ENCODE measurements at regions not wholly inside any gene's neighbourhood (a gene's known extent, or its start where the extent isn't known, plus 50 kb on each side); places are given as distances from the start of the nearest gene placed in this dataset.
"Not testable (repeated sequence)": the region's sequence is repeated elsewhere in the genome, so short reads cannot be mapped to it uniquely, and the experiment has no call there.

- Mint-ChIP-seq H3K9me3 (no peaks in the 10 kb centered on the region), H3K36me3 (ENCODE audit: insufficient read depth) (no peaks in the 10 kb centered on the region), H3K4me3 (no peak overlapping the region), H3K4me1 (ENCODE audit: low read depth) (no peaks in the 10 kb centered on the region), H3K27me3 (ENCODE audit: low read depth) (peaks cover 15% of the 10 kb centered on the region)
- no peak for DNase-seq
- ATAC-seq, result no peak
These were observed 201.3 kb downstream of the RPIA start for GRCh38 chr2:88892788-88893187.

DNA sequence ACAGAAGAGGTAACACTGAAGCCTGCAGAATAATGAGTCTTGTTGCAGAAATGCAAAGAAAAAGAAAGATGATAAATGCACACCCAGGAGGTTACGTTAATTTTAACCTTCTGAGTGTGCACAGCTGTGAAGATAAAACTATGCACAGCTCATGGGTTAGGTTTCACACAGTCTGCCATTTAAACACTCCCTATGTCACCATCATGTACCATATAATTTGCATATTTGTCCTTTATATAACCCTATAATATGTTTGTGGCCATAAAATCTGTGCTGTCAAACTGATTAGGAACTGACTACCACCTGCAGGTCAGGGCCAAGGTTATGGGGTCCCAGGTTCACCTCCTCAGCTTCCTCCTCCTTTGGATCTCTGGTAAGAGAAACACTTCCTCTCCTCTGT, 205.5 kb downstream of the RPIA start:
- DNase-seq (no peak), ATAC-seq (no peak)
- Mint-ChIP-seq H3K4me1 (ENCODE audit: low read depth) (no peaks in the 10 kb centered on the region), H3K4me3 (no peak overlapping the region), H3K9me3 (no peaks in the 10 kb centered on the region), H3K27me3 (ENCODE audit: low read depth) (peaks cover 18% of the 10 kb centered on the region), H3K36me3 (ENCODE audit: insufficient read depth) (no peaks in the 10 kb centered on the region)

GRCh38 chr2:88897715-88898114, 206.2 kb downstream of the RPIA start:
- ATAC-seq (no peak), DNase-seq (no peak)
- no peaks in the 10 kb centered on the region for H3K4me1 Mint-ChIP-seq (ENCODE audit: low read depth)
- H3K36me3 Mint-ChIP-seq (ENCODE audit: insufficient read depth), result no peaks in the 10 kb centered on the region
- H3K9me3 Mint-ChIP-seq, result no peaks in the 10 kb centered on the region
- no peak overlapping the region for H3K4me3 Mint-ChIP-seq
- peaks cover 19% of the 10 kb centered on the region for H3K27me3 Mint-ChIP-seq (ENCODE audit: low read depth)

GRCh38 chr2:88903749-88904353, 212.4 kb downstream of the RPIA start:
- Mint-ChIP-seq H3K4me3 (no peak overlapping the region), H3K4me1 (ENCODE audit: low read depth) (no peaks in the 10 kb centered on the region), H3K36me3 (ENCODE audit: insufficient read depth) (no peaks in the 10 kb centered on the region), H3K27me3 (ENCODE audit: low read depth) (peaks cover 8% of the 10 kb centered on the region), H3K9me3 (no peaks in the 10 kb centered on the region)
- no peak for DNase-seq
- no peak for ATAC-seq

DNA sequence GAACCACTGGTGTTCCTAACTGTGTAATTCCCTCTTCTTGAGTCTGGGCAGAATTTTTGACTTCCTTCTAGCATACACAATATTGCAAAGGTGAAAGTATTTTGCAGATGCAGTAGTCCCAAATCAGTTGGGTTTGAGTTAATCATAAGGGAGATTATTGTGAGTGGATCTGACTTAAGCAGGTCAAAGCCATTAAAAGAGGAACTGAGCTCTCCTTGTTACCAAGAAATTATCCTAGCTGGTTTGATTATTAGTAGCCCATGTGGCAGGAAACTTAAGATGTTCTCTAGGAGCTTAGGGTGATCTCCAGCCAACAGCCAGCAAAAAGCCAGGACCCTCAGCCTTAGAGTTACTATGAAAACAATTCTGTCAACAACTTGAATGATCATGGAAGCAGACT, 221.8 kb downstream of the RPIA start:
- no peaks in the 10 kb centered on the region for H3K9me3 Mint-ChIP-seq
- ATAC-seq (no peak), DNase-seq (no peak)
- no peak overlapping the region for H3K4me3 Mint-ChIP-seq
- H3K4me1 Mint-ChIP-seq (ENCODE audit: low read depth), result no peaks in the 10 kb centered on the region
- H3K27me3 Mint-ChIP-seq (ENCODE audit: low read depth), result peaks cover 9% of the 10 kb centered on the region
- H3K36me3 Mint-ChIP-seq (ENCODE audit: insufficient read depth), result no peaks in the 10 kb centered on the region

DNA sequence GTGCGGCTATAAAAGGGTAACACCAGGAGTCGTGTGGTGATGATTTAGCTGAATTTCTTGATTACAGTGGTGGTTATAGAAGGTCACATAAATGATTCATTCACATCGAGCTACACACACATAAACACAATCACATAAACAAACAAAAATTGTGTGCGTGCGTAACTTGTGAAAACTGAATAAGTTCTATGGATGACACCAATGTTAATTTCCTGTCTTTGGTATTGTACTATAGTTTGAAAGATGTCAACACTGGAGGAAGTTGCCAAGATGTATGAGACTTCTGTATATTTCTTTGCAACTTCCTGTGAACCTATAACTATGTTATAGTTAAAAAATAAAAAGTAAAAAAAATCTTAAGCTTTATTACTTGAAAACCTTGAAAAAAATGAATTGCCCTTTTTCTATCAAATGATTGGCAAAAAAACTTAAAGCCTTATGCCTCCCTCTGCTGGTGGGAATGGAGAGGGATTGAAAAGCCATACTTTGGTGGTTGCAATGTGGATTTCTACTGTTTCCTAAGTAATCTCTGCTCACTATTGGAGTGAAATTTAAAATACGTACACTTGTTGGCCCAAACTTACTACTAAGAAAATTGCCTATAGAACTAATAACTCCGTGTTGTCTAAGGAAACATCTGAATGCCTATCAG, 227.7 kb downstream of the RPIA start:
- H3K36me3 Mint-ChIP-seq (ENCODE audit: insufficient read depth), result no peaks in the 10 kb centered on the region
- no peak for ATAC-seq
- DNase-seq, result no peak
- H3K9me3 Mint-ChIP-seq, result no peaks in the 10 kb centered on the region
- H3K4me1 Mint-ChIP-seq (ENCODE audit: low read depth), result no peaks in the 10 kb centered on the region
- H3K27me3 Mint-ChIP-seq (ENCODE audit: low read depth), result no peaks in the 10 kb centered on the region
- no peak overlapping the region for H3K4me3 Mint-ChIP-seq

- ATAC-seq; H3K9me3 Mint-ChIP-seq; DNase-seq; H3K4me3 Mint-ChIP-seq; H3K4me1 Mint-ChIP-seq (ENCODE audit: low read depth); H3K27me3 Mint-ChIP-seq (ENCODE audit: low read depth); H3K36me3 Mint-ChIP-seq (ENCODE audit: insufficient read depth): not testable (repeated sequence)
These were observed 228.9 kb downstream of the RPIA start for GRCh38 chr2:88920399-88920798.

DNA sequence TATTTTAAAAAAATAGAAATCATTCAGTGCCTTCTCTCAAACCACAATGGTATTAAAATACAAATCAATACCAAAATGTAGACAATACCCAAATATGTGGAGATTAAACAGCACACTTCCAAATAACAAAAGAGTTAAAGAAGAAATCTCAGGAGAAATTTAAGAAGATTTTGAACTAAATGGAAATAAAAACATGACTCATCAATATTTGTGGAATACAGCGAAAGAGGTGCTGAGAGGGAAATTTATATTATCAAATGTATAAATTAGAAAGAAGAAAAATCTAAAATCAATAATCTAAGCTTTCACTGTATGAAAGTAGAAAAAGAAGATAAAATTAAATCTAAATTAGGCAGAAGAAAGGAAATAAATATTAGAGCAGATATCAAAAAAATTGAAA, 233.1 kb downstream of the RPIA start:
- H3K9me3 Mint-ChIP-seq, result no peaks in the 10 kb centered on the region
- H3K36me3 Mint-ChIP-seq (ENCODE audit: insufficient read depth), result no peaks in the 10 kb centered on the region
- DNase-seq (no peak), ATAC-seq (no peak)
- no peak overlapping the region for H3K4me3 Mint-ChIP-seq
- H3K4me1 Mint-ChIP-seq (ENCODE audit: low read depth), result no peaks in the 10 kb centered on the region
- no peaks in the 10 kb centered on the region for H3K27me3 Mint-ChIP-seq (ENCODE audit: low read depth)

GRCh38 chr2:88925770-88926462, 234.4 kb downstream of the RPIA start:
- no peak for DNase-seq
- Mint-ChIP-seq H3K9me3 (no peaks in the 10 kb centered on the region), H3K36me3 (ENCODE audit: insufficient read depth) (no peaks in the 10 kb centered on the region), H3K4me3 (no peak overlapping the region), H3K27me3 (ENCODE audit: low read depth) (no peaks in the 10 kb centered on the region), H3K4me1 (ENCODE audit: low read depth) (no peaks in the 10 kb centered on the region)
- ATAC-seq, result no peak

DNA sequence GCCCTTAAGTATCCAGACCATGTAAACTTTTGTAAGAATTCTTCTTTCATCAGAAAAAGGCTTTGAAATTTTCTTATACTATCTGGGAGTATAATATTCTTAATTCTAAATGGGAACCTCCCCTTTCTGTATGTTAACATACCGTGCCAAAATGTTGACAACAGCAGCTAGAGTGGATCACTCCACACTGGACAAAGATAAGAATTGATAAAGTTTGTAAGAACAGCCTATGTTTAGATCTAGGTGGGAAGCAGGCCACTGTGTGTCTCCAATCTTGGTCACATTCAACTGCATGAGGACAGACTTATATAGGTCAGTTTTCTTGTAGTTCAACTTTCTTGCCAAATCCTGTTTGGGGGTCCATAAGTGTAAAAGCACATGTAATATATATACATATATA, 235.7 kb downstream of the RPIA start:
- no peaks in the 10 kb centered on the region for H3K27me3 Mint-ChIP-seq (ENCODE audit: low read depth)
- no peaks in the 10 kb centered on the region for H3K9me3 Mint-ChIP-seq
- no peaks in the 10 kb centered on the region for H3K4me1 Mint-ChIP-seq (ENCODE audit: low read depth)
- ATAC-seq, result no peak
- H3K36me3 Mint-ChIP-seq (ENCODE audit: insufficient read depth), result no peaks in the 10 kb centered on the region
- H3K4me3 Mint-ChIP-seq, result no peak overlapping the region
- DNase-seq, result no peak

- ATAC-seq, result no peak
- H3K27me3 Mint-ChIP-seq (ENCODE audit: low read depth), result no peaks in the 10 kb centered on the region
- H3K4me3 Mint-ChIP-seq, result no peak overlapping the region
- no peaks in the 10 kb centered on the region for H3K36me3 Mint-ChIP-seq (ENCODE audit: insufficient read depth)
- DNase-seq, result no peak
- no peaks in the 10 kb centered on the region for H3K9me3 Mint-ChIP-seq
- no peaks in the 10 kb centered on the region for H3K4me1 Mint-ChIP-seq (ENCODE audit: low read depth)
These were observed 239.2 kb downstream of the RPIA start for GRCh38 chr2:88930659-88931058.

- no peak for DNase-seq
These were observed 241.2 kb downstream of the RPIA start for GRCh38 chr2:88932686-88933085.

GRCh38 chr2:88933091-88933490, 241.6 kb downstream of the RPIA start:
- no peaks in the 10 kb centered on the region for H3K4me1 Mint-ChIP-seq (ENCODE audit: low read depth)
- H3K9me3 Mint-ChIP-seq, result no peaks in the 10 kb centered on the region
- DNase-seq, result no peak
- no peak overlapping the region for H3K4me3 Mint-ChIP-seq
- no peaks in the 10 kb centered on the region for H3K36me3 Mint-ChIP-seq (ENCODE audit: insufficient read depth)
- H3K27me3 Mint-ChIP-seq (ENCODE audit: low read depth), result no peaks in the 10 kb centered on the region
- no peak for ATAC-seq

More at GRCh38 chr2:88932686-88933085, 241.2 kb downstream of the RPIA start:
- no peak for ATAC-seq
- Mint-ChIP-seq H3K36me3 (ENCODE audit: insufficient read depth) (no peaks in the 10 kb centered on the region), H3K9me3 (no peaks in the 10 kb centered on the region), H3K4me3 (no peak overlapping the region), H3K4me1 (ENCODE audit: low read depth) (no peaks in the 10 kb centered on the region), H3K27me3 (ENCODE audit: low read depth) (no peaks in the 10 kb centered on the region)

DNA sequence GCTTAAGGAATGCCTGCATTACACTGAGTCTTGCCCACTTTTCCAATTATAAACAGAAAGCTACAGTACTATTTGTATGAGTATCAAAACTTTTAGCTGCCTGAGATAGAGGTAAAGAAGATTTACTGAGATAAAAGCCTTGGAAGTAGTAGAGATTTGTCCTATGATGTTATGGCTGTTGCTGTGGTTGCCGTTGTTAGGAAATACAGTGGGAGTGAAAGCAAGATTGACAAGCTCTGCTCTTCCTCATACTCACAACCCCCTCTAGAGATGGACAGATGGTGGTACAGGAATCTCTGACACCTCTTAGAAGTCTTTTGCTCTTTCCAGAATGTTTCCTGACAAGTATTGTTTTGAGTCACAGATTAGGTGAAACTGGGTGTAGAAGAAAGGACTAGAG, 242.5 kb downstream of the RPIA start:
- ATAC-seq (no peak), DNase-seq (no peak)
- H3K4me3 Mint-ChIP-seq, result no peak overlapping the region
- H3K9me3 Mint-ChIP-seq, result no peaks in the 10 kb centered on the region
- no peaks in the 10 kb centered on the region for H3K4me1 Mint-ChIP-seq (ENCODE audit: low read depth)
- H3K36me3 Mint-ChIP-seq (ENCODE audit: insufficient read depth), result no peaks in the 10 kb centered on the region
- H3K27me3 Mint-ChIP-seq (ENCODE audit: low read depth), result no peaks in the 10 kb centered on the region

DNA sequence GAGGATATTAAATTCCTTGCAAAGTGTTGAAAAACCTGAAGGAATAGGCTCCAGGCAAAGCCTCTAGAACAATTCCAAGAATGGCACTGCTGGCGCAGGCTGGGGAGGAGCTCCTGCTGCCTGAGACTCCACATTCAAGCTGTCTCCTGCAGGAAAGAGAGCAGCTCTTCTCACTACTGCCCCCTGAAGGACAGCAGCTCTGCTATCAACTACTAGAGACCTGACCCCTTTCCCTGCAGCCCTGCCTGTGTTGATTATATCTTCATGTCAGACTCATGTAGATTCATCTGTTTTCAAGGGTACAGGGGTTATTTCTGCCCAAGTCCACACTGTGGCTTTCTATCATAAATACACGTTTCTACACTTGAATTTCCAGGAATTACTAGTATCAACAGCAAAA, 249.7 kb downstream of the RPIA start:
- not testable (repeated sequence) for ATAC-seq; H3K36me3 Mint-ChIP-seq (ENCODE audit: insufficient read depth); DNase-seq; H3K9me3 Mint-ChIP-seq; H3K4me3 Mint-ChIP-seq; H3K4me1 Mint-ChIP-seq (ENCODE audit: low read depth); H3K27me3 Mint-ChIP-seq (ENCODE audit: low read depth)
